Keratinocyte (primary cell): ENCODE measurements at regions not wholly inside any gene's neighbourhood (a gene's known extent, or its start where the extent isn't known, plus 50 kb on each side); places are given as distances from the start of the nearest gene placed in this dataset.

Source experiments
- CTCF ChIP-seq, 3 experiments: IDR thresholded peaks in 1 of 3; conservative IDR thresholded peaks in 1 of 3; optimal IDR thresholded peaks in 1 of 3; 2 replicates in 2 of 3; 3 replicates in 1 of 3; pipeline versions ENCODE3 to v1.5.1; 2011; ENCODE audit warnings: low read length in 3 of 3, mild to moderate bottlenecking in 3 of 3, moderate library complexity in 2 of 3, control low read depth in 1 of 3, inconsistent platforms in 1 of 3; ENCODE audit not compliant: insufficient read depth in 2 of 3; ENCODE audit errors: extremely low read depth in 1 of 3
- EZH2 ChIP-seq: IDR thresholded peaks from one replicate; pipeline ENCODE4 v1.6.1; 2012; ENCODE audit warnings: inconsistent platforms, mild to moderate bottlenecking, low read length, moderate library complexity

- no peak for TF ChIP-seq CTCF (optimal IDR thresholded peaks at IDR 0.05 in 1 of 3, IDR thresholded peaks at IDR 0.05 in 1 of 3, conservative IDR thresholded peaks at IDR 0.05 in 1 of 3; ENCODE audit: extremely low read depth in 1 of 3, insufficient read depth in 2 of 3, low read length in 3 of 3)
- no peak for TF ChIP-seq EZH2
Observed at GRCh38 chr7:12930534-12930933, 243.1 kb downstream of the ARL4A start.
